ENCODE measurements at regions not wholly inside any gene's neighbourhood (a gene's known extent, or its start where the extent isn't known, plus 50 kb on each side); places are given as distances from the start of the nearest gene placed in this dataset.

GRCh38 chr5:43837996-43838395, 235.0 kb downstream of the NNT start:
- TF ChIP-seq TAF1 (IDR thresholded peaks at IDR 0.05; ENCODE audit: low read depth): no peak
- TF ChIP-seq RAD21 (conservative IDR thresholded peaks at IDR 0.05): no peak
- TF ChIP-seq EP300 (conservative IDR thresholded peaks at IDR 0.05; ENCODE audit: poor library complexity, severe bottlenecking): no peak

Data from neural cell (in vitro differentiated cells).